ENCODE measurements at regions not wholly inside any gene's neighbourhood (a gene's known extent, or its start where the extent isn't known, plus 50 kb on each side); places are given as distances from the start of the nearest gene placed in this dataset.

DNA sequence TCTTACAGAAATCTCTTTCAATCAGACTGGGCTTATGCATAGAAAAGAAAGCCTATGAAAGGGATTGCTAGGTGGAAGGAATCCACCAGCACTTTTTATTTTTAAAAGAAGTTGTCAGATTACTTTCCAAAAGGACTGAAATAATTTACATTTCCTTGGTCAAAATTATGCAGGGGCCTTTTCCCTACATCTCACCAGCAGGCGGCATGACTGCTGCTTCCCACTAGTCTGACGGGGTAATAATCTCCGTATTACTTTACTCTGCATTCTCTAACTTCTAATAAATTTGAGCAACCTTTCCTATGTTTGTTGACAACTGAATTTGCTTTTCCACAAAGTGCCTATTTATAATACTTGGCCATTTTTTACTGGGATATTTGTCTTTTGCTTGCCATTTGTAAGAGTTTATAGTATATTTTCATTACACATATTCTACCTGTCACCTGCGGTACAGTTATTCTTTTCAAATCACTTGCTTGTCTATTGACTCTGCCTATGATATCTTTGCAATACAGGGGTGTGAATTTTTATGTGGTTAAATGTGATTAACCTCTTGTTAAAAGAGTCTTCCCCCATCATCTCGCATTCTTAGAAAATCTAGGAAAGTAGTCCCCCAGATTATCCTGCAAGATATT, 51.9 kb upstream of the USP47 start:
- Histone ChIP-seq H3K4me3 (no peak overlapping the region), H3K27ac (no peak overlapping the region), H3K9me3 (no peaks in the 10 kb centered on the region), H3K27me3 (no peaks in the 10 kb centered on the region), H3K36me3 (no peaks in the 10 kb centered on the region), H3K4me1 (peaks cover 0 to 7% (median 0%) of the 10 kb centered on the region in 3 donors)
- 56 to 69% methylated on average over 5 of the region's 5 CpGs for WGBS, 2 donors (ENCODE audit: low coverage in 1 of 2)
- TF ChIP-seq POLR2A (IDR thresholded peaks at IDR 0.05) (no peak), EP300 (IDR thresholded peaks at IDR 0.05) (no peak)
- TF ChIP-seq, protein P1, sequence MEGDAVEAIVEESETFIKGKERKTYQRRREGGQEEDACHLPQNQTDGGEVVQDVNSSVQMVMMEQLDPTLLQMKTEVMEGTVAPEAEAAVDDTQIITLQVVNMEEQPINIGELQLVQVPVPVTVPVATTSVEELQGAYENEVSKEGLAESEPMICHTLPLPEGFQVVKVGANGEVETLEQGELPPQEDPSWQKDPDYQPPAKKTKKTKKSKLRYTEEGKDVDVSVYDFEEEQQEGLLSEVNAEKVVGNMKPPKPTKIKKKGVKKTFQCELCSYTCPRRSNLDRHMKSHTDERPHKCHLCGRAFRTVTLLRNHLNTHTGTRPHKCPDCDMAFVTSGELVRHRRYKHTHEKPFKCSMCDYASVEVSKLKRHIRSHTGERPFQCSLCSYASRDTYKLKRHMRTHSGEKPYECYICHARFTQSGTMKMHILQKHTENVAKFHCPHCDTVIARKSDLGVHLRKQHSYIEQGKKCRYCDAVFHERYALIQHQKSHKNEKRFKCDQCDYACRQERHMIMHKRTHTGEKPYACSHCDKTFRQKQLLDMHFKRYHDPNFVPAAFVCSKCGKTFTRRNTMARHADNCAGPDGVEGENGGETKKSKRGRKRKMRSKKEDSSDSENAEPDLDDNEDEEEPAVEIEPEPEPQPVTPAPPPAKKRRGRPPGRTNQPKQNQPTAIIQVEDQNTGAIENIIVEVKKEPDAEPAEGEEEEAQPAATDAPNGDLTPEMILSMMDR (IDR thresholded peaks at IDR 0.05): peak in 3 of 4 experiments; percentile 38 to 68 (median 43)
- ATAC-seq: no peak

DNA sequence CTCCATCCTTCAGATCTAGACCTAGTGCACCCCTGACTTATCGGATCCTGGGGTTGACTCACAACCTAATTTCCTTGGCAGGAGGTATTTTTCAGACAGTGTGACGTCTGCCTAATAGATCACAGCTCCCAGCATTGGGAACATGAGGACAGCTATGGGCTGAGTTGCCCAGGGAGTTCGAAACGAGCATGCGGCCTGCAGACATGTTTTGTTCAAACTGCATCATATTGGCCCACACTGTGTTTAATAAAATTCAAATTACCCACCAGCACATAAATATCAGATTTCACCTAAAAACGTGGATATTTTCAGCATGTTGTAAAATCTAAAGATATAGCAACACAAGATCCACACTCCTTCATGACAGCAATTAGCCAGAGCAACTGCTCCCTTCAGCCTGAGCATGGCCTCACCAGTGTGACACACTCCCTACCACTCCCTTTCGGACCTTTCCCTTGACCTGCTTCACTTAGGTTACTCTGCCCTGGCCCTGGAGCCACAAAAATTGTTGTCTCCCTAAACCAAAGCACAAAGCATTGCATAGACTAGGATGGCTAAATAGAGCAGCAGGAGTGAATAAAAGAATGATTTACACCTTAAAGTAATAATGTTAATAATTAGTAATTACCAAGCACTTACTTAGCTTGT, 53.6 kb upstream of the USP47 start:
- Histone ChIP-seq H3K4me3 (no peak overlapping the region), H3K9me3 (no peaks in the 10 kb centered on the region), H3K27me3 (no peaks in the 10 kb centered on the region), H3K27ac (no peak overlapping the region), H3K36me3 (no peaks in the 10 kb centered on the region), H3K4me1 (peaks cover 0 to 7% (median 0%) of the 10 kb centered on the region in 3 donors)
- TF ChIP-seq POLR2AphosphoS5 (IDR thresholded peaks at IDR 0.05) (no peak), EP300 (IDR thresholded peaks at IDR 0.05) (no peak), POLR2A (IDR thresholded peaks at IDR 0.05) (no peak)
- TF ChIP-seq, protein P1 (IDR thresholded peaks at IDR 0.05): no peak
- 36 to 71% methylated on average over 4 to 7 of the region's 7 CpGs for WGBS, 2 donors (ENCODE audit: low coverage in 1 of 2)
- no peak for ATAC-seq

DNA sequence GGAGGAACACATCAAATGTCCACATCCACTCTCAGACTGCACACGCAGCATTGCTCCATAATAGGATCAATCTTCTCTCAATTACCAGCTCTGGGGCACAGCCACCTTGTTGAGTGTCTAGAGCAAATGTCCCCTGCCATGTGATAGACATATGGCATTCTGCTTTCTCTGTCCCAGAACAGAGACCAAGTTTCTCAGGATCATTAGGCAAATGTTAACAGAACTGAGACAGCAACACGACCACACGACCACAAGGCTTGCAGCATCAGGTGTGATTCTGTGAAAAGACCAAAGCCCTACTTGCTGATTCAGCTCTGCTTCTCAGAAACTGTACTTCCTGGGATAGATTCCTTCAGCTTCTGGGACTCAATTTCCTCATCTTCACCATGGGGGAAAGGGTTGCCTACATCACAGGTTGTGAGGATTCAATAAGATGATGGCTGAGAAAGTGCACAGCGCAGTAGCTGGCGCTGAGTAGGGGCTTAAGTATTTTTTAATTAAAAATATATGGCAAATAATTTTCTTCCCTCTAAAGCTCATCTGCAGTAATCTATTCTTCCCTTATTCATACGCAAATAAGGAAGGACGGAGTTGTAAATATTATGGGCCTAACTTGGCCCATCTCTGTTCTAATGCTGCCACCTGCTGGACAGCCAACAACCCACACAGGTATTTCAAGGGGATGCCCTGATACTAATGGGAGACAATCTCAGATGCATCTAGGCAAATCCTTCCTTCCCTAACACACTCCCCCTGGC, 54.3 kb upstream of the USP47 start:
- Histone ChIP-seq H3K4me3 (no peak overlapping the region), H3K27me3 (no peaks in the 10 kb centered on the region), H3K27ac (no peak overlapping the region), H3K9me3 (no peaks in the 10 kb centered on the region), H3K36me3 (no peaks in the 10 kb centered on the region), H3K4me1 (peaks cover 0 to 7% (median 0%) of the 10 kb centered on the region in 3 donors)
- 63 to 67% methylated on average over 7 of the region's 7 CpGs for WGBS, 2 donors (ENCODE audit: low coverage in 1 of 2)
- no peak for TF ChIP-seq EP300 (IDR thresholded peaks at IDR 0.05)
- TF ChIP-seq, protein P1 (IDR thresholded peaks at IDR 0.05): peak; percentile 88 to 92 (median 90)
- no peak for TF ChIP-seq POLR2A (IDR thresholded peaks at IDR 0.05)
- peak; percentile 78 for ATAC-seq

DNA sequence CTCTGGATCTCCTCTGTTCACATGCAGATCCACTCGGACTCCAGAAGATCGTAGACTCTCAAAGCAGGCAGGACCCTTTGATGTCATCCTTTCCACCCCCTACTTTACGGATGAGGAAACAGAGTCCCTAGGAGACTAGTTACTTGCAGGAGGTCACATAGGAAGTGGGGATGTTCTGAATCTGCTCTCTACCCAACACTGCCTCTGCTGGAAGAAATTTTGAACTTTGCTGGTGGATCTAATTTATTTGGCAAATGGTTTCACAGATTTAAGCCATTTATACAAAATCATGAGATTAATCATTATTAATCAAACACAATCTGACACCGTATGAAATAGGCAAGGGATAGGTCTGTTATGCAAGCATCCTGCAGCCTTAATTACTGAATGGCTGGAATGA, 55.0 kb upstream of the USP47 start:
- H3K4me3 ChIP-seq: no peak overlapping the region
- peaks cover 0 to 7% (median 0%) of the 10 kb centered on the region in 3 donors for H3K4me1 ChIP-seq
- no peaks in the 10 kb centered on the region for H3K36me3 ChIP-seq
- no peaks in the 10 kb centered on the region for H3K27me3 ChIP-seq
- TF ChIP-seq, protein P1 (IDR thresholded peaks at IDR 0.05): peak; percentile 32 to 63 (median 55)
- no peak for TF ChIP-seq EP300 (IDR thresholded peaks at IDR 0.05)
- H3K9me3 ChIP-seq: no peaks in the 10 kb centered on the region
- no peak for ATAC-seq
- H3K27ac ChIP-seq: no peak overlapping the region
- WGBS, 2 donors (ENCODE audit: low coverage in 1 of 2): 79 to 86% methylated on average over 4 of the region's 4 CpGs

Measured in gastroesophageal sphincter (tissue), 4 donors.